IPS DF 6.9 (cell line): ENCODE measurements at regions not wholly inside any gene's neighbourhood (a gene's known extent, or its start where the extent isn't known, plus 50 kb on each side); places are given as distances from the start of the nearest gene placed in this dataset.

Experiments
- DNase-seq: peaks from one replicate; pipeline ENCODE4 v3.0.0-alpha.2; 2013; ENCODE audit warnings: low read depth, low spot score
- H3K27ac ChIP-seq: one replicate; pipeline ENCODE4 v1.5.1; 2013; ENCODE audit warnings: low read length, control low read depth
- H3K27me3 ChIP-seq: 2 replicates; pipeline ENCODE4 v1.6.1; 2013; ENCODE audit warnings: mild to moderate bottlenecking, low read length; ENCODE audit not compliant: control insufficient read depth, insufficient read depth
- H3K36me3 ChIP-seq: 2 replicates; pipeline ENCODE4 v1.6.1; 2013; ENCODE audit warnings: low read length; ENCODE audit not compliant: control insufficient read depth, insufficient read depth
- H3K4me1 ChIP-seq: 2 replicates; pipeline ENCODE4 v1.6.1; 2013; ENCODE audit warnings: low read length; ENCODE audit not compliant: control insufficient read depth, insufficient read depth
- H3K4me3 ChIP-seq: 2 replicates; pipeline ENCODE4 v1.5.1; 2013; ENCODE audit warnings: mild to moderate bottlenecking, low read length
- H3K9me3 ChIP-seq: 2 replicates; pipeline ENCODE4 v1.6.1; 2013; ENCODE audit warnings: low read length, inconsistent platforms; ENCODE audit not compliant: control insufficient read depth, insufficient read depth
- WGBS: extraction: QIAGEN DNeasy Blood & Tissue Kit; methylation state at CpG from one replicate; pipeline ENCODE4 v1.1.7; 2013; ENCODE audit warnings: mixed read lengths, missing lambda C conversion rate; ENCODE audit not compliant: insufficient read length, insufficient coverage; 5-methylcytosine and 5-hydroxymethylcytosine counted together

- Histone ChIP-seq H3K4me1 (no peaks in the 10 kb centered on the region), H3K4me3 (no peak overlapping the region), H3K27ac (no peak overlapping the region), H3K9me3 (no peaks in the 10 kb centered on the region), H3K27me3 (no peaks in the 10 kb centered on the region), H3K36me3 (no peaks in the 10 kb centered on the region)
- DNase-seq: no peak
- WGBS: no CpG with 5 or more reads among the region's 4 CpGs
Observed at GRCh38 chr16:79401157-79401556, 199.4 kb downstream of the MAF start.

GRCh38 chr16:79400462-79401149, 199.9 kb downstream of the MAF start:
- no peak overlapping the region for H3K4me3 ChIP-seq
- no peaks in the 10 kb centered on the region for H3K9me3 ChIP-seq
- no CpG with 5 or more reads among the region's 13 CpGs for WGBS
- H3K27ac ChIP-seq: no peak overlapping the region
- H3K27me3 ChIP-seq: no peaks in the 10 kb centered on the region
- DNase-seq: no peak
- H3K4me1 ChIP-seq: no peaks in the 10 kb centered on the region
- H3K36me3 ChIP-seq: no peaks in the 10 kb centered on the region

- Histone ChIP-seq H3K4me3 (no peak overlapping the region), H3K27me3 (no peaks in the 10 kb centered on the region), H3K36me3 (no peaks in the 10 kb centered on the region), H3K9me3 (no peaks in the 10 kb centered on the region), H3K27ac (no peak overlapping the region), H3K4me1 (no peaks in the 10 kb centered on the region)
- no CpG with 5 or more reads among the region's 5 CpGs for WGBS
- no peak for DNase-seq
Observed at GRCh38 chr16:79395591-79395990, 204.9 kb downstream of the MAF start.

- Histone ChIP-seq H3K4me1 (no peaks in the 10 kb centered on the region), H3K36me3 (no peaks in the 10 kb centered on the region), H3K4me3 (no peak overlapping the region), H3K27me3 (no peaks in the 10 kb centered on the region), H3K27ac (no peak overlapping the region), H3K9me3 (no peaks in the 10 kb centered on the region)
- WGBS: no CpG with 5 or more reads among the region's 3 CpGs
- no peak for DNase-seq
Observed at GRCh38 chr16:79394206-79394605, 206.3 kb downstream of the MAF start.

DNA sequence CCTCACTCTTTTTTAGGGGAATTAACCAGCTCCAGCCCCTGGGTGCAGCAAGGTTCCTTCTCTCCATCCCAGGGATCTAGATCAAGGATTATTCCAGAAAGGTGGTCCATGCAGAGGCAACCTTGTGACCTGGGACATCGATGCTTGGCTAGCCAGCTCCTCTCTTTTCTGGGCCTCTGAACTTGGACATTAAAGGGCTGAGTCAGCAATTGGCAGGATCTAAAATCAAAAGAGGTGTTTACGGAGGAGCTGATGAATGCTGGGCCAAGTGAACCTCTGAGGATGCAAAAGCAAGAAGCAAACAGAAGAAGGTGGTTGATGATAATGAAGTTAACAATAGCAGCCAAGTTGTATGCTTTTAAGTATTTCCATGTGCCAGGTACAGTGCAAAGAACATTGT, 207.0 kb downstream of the MAF start:
- Histone ChIP-seq H3K36me3 (no peaks in the 10 kb centered on the region), H3K27me3 (no peaks in the 10 kb centered on the region), H3K4me3 (no peak overlapping the region), H3K27ac (no peak overlapping the region), H3K4me1 (no peaks in the 10 kb centered on the region), H3K9me3 (no peaks in the 10 kb centered on the region)
- no CpG with 5 or more reads among the region's 2 CpGs for WGBS
- DNase-seq: no peak

- no peaks in the 10 kb centered on the region for H3K36me3 ChIP-seq
- WGBS: no CpG with 5 or more reads among the region's 4 CpGs
- H3K9me3 ChIP-seq: no peaks in the 10 kb centered on the region
- H3K27ac ChIP-seq: no peak overlapping the region
- no peak for DNase-seq
- no peaks in the 10 kb centered on the region for H3K4me1 ChIP-seq
- no peak overlapping the region for H3K4me3 ChIP-seq
- H3K27me3 ChIP-seq: no peaks in the 10 kb centered on the region
Observed at GRCh38 chr16:79393127-79393526, 207.4 kb downstream of the MAF start.

- no peak for DNase-seq
- Histone ChIP-seq H3K4me3 (no peak overlapping the region), H3K4me1 (no peaks in the 10 kb centered on the region), H3K27me3 (no peaks in the 10 kb centered on the region), H3K27ac (no peak overlapping the region), H3K9me3 (no peaks in the 10 kb centered on the region), H3K36me3 (no peaks in the 10 kb centered on the region)
Observed at GRCh38 chr16:79392081-79392480, 208.5 kb downstream of the MAF start.

- no peaks in the 10 kb centered on the region for H3K36me3 ChIP-seq
- no peaks in the 10 kb centered on the region for H3K27me3 ChIP-seq
- no peak overlapping the region for H3K27ac ChIP-seq
- H3K4me1 ChIP-seq: no peaks in the 10 kb centered on the region
- no peaks in the 10 kb centered on the region for H3K9me3 ChIP-seq
- no peak overlapping the region for H3K4me3 ChIP-seq
- DNase-seq: no peak
- no CpG with 5 or more reads among the region's 11 CpGs for WGBS
Observed at GRCh38 chr16:79391395-79391794, 209.1 kb downstream of the MAF start.

DNA sequence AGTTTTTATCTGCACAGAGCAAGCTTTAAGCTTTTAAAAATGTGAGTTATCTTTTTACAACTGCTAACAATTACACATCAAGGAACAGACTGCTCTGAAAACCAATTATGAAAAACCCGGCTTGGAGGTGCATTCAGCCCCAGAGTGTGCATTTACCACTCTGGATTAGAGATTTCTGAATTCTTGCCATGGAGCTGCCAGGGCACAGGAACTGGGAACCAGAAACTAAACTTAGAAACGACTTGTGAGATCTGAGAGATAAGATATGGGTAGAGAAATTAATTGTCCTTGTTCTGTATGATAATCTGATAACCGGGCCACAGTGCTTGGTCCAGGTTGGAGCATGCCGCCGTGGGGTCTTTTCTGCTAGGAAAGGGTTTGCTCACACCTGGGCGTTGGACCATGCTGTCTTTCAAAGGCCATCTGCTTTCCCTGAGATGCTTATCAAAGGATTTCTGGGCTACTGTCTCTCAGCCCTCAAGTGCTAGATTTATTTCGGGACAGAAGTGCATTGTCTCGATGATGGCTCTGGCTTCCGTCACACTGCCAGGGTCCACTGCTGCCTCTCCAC, 210.0 kb downstream of the MAF start:
- H3K4me1 ChIP-seq: no peaks in the 10 kb centered on the region
- no peak overlapping the region for H3K4me3 ChIP-seq
- no peak for DNase-seq
- H3K9me3 ChIP-seq: no peaks in the 10 kb centered on the region
- no peaks in the 10 kb centered on the region for H3K36me3 ChIP-seq
- no peaks in the 10 kb centered on the region for H3K27me3 ChIP-seq
- no CpG with 5 or more reads among the region's 9 CpGs for WGBS
- no peak overlapping the region for H3K27ac ChIP-seq

GRCh38 chr16:79388396-79388795, 212.1 kb downstream of the MAF start:
- Histone ChIP-seq H3K27me3 (no peaks in the 10 kb centered on the region), H3K4me1 (no peaks in the 10 kb centered on the region), H3K36me3 (no peaks in the 10 kb centered on the region), H3K27ac (no peak overlapping the region), H3K9me3 (no peaks in the 10 kb centered on the region), H3K4me3 (no peak overlapping the region)
- WGBS: no CpG with 5 or more reads among the region's 1 CpG
- no peak for DNase-seq

DNA sequence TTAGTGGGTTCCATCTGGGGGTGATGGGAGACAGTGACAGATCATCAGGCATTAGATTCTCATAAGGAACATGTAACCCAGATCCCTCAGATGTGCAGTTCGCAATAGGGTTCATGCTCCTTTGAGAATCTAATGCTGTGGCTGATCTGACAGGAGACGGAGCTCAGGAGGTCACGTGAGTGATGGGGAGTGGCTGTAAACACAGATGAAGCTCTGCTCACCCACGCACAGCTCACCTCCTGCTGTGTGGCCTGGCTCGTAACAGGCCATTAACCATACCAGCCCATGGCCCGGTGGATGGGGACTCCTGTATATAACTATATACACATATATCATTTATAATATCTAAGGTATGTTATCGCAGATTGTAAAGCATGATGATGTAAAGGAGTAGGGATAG, 214.2 kb downstream of the MAF start:
- no peak overlapping the region for H3K4me3 ChIP-seq
- no peak overlapping the region for H3K27ac ChIP-seq
- no CpG with 5 or more reads among the region's 7 CpGs for WGBS
- no peak for DNase-seq
- H3K4me1 ChIP-seq: no peaks in the 10 kb centered on the region
- H3K27me3 ChIP-seq: no peaks in the 10 kb centered on the region
- H3K9me3 ChIP-seq: no peaks in the 10 kb centered on the region
- H3K36me3 ChIP-seq: no peaks in the 10 kb centered on the region
